ENCODE measurements at regions not wholly inside any gene's neighbourhood (a gene's known extent, or its start where the extent isn't known, plus 50 kb on each side); places are given as distances from the start of the nearest gene placed in this dataset.

DNA sequence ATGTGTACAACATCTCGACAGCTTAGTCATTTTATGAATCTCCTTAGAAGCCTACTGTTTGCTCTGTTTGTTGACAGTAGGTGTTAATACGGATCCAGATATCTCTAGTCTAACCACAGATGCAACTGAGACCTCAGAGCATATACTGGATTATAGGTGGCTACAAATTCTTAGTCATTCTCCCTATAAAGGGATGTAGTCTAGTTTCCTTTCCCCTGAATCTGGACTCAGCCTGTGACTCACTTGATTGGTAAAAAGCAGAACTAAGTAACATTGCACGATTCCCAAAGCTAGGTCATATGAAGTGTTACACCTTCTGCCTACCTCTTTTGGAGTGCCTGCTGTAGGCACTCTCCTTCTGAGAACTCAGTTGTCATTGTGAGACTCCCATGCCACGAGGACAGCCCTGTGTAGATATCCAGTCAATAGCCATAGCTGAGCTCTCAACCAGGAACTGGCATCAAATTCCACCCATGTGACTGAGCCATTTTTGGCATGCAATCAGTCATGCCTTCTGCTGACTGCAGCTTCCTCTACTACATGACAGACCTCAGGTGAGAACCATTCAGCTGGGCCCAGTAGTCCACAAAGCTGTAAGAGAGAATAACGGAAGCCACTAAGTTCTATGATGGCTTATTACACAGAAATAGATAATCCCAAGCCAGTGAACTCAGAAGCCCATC is 135.9 kb upstream of the CHRM3 start:
- TF ChIP-seq, protein P1, sequence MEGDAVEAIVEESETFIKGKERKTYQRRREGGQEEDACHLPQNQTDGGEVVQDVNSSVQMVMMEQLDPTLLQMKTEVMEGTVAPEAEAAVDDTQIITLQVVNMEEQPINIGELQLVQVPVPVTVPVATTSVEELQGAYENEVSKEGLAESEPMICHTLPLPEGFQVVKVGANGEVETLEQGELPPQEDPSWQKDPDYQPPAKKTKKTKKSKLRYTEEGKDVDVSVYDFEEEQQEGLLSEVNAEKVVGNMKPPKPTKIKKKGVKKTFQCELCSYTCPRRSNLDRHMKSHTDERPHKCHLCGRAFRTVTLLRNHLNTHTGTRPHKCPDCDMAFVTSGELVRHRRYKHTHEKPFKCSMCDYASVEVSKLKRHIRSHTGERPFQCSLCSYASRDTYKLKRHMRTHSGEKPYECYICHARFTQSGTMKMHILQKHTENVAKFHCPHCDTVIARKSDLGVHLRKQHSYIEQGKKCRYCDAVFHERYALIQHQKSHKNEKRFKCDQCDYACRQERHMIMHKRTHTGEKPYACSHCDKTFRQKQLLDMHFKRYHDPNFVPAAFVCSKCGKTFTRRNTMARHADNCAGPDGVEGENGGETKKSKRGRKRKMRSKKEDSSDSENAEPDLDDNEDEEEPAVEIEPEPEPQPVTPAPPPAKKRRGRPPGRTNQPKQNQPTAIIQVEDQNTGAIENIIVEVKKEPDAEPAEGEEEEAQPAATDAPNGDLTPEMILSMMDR (IDR thresholded peaks at IDR 0.05), result no peak
- Histone ChIP-seq H3K9me3 (peaks cover 0 to 3% of the 10 kb centered on the region in 2 donors), H3K27ac (no peak overlapping the region), H3K4me3 (no peak overlapping the region), H3K4me1 (no peaks in the 10 kb centered on the region), H3K36me3 (no peaks in the 10 kb centered on the region), H3K27me3 (no peaks in the 10 kb centered on the region)
- ATAC-seq (no peak), DNase-seq (no peak)
- intact Hi-C loops (cut with DNase I), result no loop called here

DNA sequence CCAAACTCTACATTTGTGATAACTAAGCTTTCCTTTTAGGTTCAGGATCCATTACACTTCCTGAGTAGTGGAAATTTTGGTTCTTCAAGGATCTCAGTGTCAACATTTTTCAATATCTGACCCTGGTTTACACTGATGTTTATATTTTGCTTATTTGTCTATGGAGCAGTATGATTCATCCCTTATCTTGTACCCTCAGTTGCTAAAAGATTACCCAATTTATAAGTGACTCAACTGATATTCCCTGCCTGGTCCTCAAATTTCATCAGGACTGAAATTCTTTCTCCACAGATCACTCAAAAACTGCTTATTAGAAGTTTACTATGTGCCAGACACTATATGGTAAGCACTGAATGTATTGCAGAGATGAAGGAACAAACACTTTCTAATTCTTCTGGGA is 139.1 kb upstream of the CHRM3 start:
- no peaks in the 10 kb centered on the region for H3K27me3 ChIP-seq
- intact Hi-C loops (cut with DNase I), result no loop called here
- no peak overlapping the region for H3K4me3 ChIP-seq
- H3K9me3 ChIP-seq, result no peaks in the 10 kb centered on the region
- TF ChIP-seq, protein P1 (IDR thresholded peaks at IDR 0.05), result no peak
- H3K4me1 ChIP-seq, result no peaks in the 10 kb centered on the region
- ATAC-seq (no peak), DNase-seq (no peak)
- H3K27ac ChIP-seq, result no peak overlapping the region
- no peaks in the 10 kb centered on the region for H3K36me3 ChIP-seq

DNA sequence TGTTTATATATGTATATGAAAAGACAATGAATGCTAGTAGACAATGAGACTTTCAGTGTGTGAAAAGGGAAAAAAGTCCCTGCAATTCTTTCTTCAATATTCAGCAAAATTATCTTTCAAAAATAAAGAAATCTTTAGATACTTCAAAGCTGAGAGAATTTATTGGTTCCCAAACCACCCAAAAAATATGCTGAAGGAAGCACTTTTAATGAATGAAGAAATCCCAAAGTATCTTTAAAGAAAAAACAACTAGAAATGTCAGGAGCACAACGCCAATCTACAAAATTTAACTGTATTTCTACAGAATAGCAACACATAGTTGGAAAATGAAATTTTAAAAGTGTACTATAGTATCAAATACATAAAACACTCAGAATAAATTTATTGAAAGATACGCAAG is 142.3 kb upstream of the CHRM3 start:
- ATAC-seq, result no peak
- no peak overlapping the region for H3K4me3 ChIP-seq
- H3K27ac ChIP-seq, result no peak overlapping the region
- H3K9me3 ChIP-seq, result no peaks in the 10 kb centered on the region
- H3K4me1 ChIP-seq, result no peaks in the 10 kb centered on the region
- no peak for DNase-seq
- intact Hi-C loops (cut with DNase I), result no loop called here
- no peaks in the 10 kb centered on the region for H3K36me3 ChIP-seq
- TF ChIP-seq, protein P1 (IDR thresholded peaks at IDR 0.05), result no peak
- no peaks in the 10 kb centered on the region for H3K27me3 ChIP-seq

DNA sequence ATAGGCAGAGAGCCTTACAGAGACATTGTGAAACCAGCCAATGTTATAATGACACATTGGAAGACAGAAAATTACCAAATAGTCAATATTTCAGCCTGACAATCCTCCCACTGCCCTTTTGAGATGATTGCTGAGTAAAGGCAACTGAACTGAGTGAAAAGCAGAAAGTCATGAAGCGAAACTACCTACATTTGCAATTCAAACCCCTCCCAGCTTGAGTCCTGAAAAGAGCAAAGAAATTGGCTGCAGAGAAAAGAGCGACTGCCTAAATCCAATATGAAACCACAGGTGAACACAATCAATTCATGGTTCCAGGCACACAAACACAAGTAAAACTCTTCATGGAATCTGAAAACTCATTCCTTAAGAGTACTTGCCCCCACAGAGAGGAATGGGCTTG is 143.4 kb upstream of the CHRM3 start:
- intact Hi-C loops (cut with DNase I), result no loop called here
- no peak for DNase-seq
- Histone ChIP-seq H3K9me3 (no peaks in the 10 kb centered on the region), H3K4me3 (no peak overlapping the region), H3K27ac (no peak overlapping the region), H3K4me1 (no peaks in the 10 kb centered on the region), H3K36me3 (no peaks in the 10 kb centered on the region), H3K27me3 (no peaks in the 10 kb centered on the region)
- TF ChIP-seq, protein P1 (IDR thresholded peaks at IDR 0.05), result no peak
- no peak for ATAC-seq

DNA sequence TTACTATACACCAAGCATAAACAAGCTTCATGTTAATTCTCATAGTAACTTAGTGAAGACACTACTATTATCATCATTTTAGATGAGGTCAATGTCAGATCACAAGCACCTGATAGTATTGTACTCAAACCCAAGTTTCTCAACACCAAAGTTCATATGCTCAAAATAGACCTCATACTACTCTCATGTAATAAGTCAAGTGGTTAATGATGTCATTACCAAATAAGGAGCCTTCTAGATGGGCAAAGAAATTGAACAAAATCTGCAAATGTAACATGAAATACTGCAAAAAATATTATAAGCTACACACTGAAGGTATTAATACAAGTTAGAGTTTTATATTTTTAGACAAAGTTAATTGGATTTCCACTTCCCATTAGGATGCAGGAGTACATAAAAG is 144.0 kb upstream of the CHRM3 start:
- Histone ChIP-seq H3K9me3 (no peaks in the 10 kb centered on the region), H3K27me3 (no peaks in the 10 kb centered on the region), H3K27ac (no peak overlapping the region), H3K36me3 (no peaks in the 10 kb centered on the region), H3K4me3 (no peak overlapping the region), H3K4me1 (no peaks in the 10 kb centered on the region)
- no peak for DNase-seq
- TF ChIP-seq, protein P1 (IDR thresholded peaks at IDR 0.05), result no peak
- intact Hi-C loops (cut with DNase I), result no loop called here
- no peak for ATAC-seq
